ENCODE measurements at regions not wholly inside any gene's neighbourhood (a gene's known extent, or its start where the extent isn't known, plus 50 kb on each side); places are given as distances from the start of the nearest gene placed in this dataset.

GRCh38 chrX:146144039-146144438 lies 326.4 kb downstream of the SLITRK2 start:
- TF ChIP-seq ZNF274 (IDR thresholded peaks at IDR 0.05; ENCODE audit: low read depth, low read length) (no peak), YY1 (IDR thresholded peaks at IDR 0.05; ENCODE audit: insufficient read depth, insufficient read length) (no peak)
